NCI-H82 treated with DMSO at 0.1 percent for 48 hours (cell line): ENCODE measurements at regions not wholly inside any gene's neighbourhood (a gene's known extent, or its start where the extent isn't known, plus 50 kb on each side); places are given as distances from the start of the nearest gene placed in this dataset.
"Not testable (repeated sequence)": the region's sequence is repeated elsewhere in the genome, so short reads cannot be mapped to it uniquely, and the experiment has no call there.

Experiments
- DNase-seq: peaks from one replicate; lab custom pipeline; 2025; ENCODE audit not compliant: unreplicated experiment; lab: John Stamatoyannopoulos, UW

DNA sequence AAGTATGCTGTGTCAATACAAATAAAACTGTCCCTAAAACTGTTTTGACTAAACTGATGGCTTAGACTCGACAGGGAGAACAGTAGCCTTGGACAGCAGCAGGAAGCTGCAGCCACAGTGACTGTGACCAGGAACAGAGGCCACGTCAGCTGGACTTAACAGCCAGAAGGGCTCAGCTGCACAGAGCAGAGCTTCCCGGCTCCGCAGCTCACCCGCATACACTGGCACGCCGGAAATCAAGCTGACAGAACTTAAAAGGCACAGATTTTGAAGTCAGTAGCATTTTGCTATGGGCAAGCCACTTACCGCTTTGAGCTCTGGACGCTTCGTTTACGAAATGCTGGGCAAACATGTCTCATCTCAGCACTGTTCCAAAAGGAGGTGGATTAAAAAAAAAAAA, 769.7 kb upstream of the AUTS2 start:
- DNase-seq: no peak

DNA sequence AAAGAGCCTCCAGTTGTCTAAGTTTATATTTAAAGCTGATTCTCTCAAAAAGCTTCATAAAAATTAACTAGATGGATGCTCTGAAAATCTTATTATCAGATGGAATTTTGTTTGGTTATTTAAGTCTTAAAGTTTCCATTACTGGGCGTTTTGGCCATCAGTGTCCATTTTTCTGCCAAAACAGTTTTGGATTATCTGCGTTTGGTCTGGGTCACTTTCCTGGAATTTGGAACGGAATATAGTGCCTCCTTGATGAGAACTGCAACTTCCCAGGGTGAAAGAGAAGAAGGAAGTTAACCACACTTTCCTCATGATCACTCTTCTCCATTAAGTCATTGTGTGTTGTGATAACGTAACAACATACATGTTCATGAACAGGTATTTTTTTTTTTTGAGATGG, 764.9 kb upstream of the AUTS2 start:
- no peak for DNase-seq

GRCh38 chr7:68839014-68839413, 759.3 kb upstream of the AUTS2 start:
- DNase-seq: no peak

- no peak for DNase-seq
These were observed 757.3 kb upstream of the AUTS2 start for GRCh38 chr7:68840991-68841390.

GRCh38 chr7:68843985-68844384, 754.3 kb upstream of the AUTS2 start:
- DNase-seq: not testable (repeated sequence)

DNA sequence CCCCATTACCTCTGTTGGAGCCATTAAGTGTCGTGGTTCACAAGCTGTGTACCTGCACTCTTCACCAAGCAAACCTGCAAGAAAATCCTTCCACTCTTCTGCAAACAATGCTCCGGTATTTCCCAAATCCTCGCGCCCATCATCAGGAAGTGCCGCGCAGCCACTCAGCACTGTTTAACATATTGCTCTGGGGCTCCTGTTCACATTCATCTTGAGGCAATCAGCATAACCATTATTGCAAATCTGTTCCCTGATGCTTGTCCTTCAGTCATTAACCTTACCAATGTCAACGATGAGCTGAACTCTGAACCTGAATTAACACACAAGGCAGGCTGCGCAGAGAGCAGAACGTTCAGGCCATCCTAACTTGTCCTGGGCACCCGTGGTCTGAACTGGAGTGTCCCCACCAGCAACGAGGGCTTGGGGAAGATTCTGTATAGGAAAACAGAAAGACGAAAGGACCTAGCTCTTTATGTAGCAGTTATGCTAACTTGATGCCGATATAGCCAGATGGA, 751.4 kb upstream of the AUTS2 start:
- DNase-seq: no peak

GRCh38 chr7:68853254-68853653, 745.0 kb upstream of the AUTS2 start:
- no peak for DNase-seq

DNA sequence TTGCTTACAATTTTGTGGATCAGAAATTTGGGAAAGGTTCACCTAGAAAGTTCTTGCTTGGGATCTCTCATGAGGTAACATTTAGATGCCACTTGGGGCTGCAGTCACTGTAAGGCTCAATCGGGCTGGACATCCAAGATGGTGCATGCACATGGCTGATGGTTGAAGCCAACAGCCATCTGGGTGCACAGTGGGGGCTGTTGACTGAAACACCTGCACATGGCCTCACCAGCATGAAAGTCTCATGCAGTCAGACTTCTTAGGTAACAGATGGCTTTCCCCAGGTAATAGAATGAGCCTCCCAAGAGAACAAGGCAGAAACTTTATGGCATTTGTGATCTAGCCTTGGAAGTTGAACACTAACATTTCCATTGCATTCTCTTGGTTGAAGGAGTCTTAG, 740.7 kb upstream of the AUTS2 start:
- DNase-seq: no peak

- no peak for DNase-seq
These were observed 739.8 kb upstream of the AUTS2 start for GRCh38 chr7:68858497-68858896.

DNA sequence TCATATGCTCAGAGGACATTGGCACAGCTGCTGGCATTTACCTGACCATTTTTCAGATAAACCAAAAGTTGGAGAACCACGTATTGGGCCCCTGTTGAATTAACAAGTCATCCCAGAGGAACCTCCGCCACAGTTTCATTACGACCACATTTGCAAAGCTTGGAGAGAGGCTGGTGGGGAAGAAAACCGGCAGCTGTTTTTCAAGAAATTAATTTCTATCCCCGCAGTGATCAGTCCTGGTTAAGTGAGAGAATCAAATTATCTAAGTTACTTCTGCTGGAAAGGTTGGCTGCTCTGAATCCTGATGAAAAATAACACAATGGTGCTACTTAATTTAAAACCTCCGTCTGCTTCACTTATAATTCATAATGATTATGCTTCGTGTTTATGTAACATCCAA, 737.1 kb upstream of the AUTS2 start:
- no peak for DNase-seq

DNA sequence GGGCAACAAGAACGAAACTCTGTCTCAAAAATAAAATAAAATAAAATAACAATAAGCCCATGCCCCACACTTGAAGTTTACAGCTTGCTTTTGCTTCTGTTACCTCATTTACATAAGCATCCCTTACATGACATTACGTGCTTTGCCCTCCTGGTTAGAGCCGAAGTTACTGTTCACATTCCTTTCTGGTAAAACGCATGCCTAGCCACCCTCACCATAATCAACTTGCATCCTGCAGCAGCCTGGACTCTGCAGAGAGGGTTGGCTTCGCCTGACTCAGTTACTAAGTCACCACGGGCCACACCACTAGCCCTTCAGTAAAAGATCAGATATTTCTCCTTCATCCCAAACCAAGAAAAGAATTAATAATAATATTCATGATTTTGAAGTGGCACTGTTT, 736.0 kb upstream of the AUTS2 start:
- no peak for DNase-seq

- DNase-seq: no peak
These were observed 735.5 kb upstream of the AUTS2 start for GRCh38 chr7:68862736-68863135.

DNA sequence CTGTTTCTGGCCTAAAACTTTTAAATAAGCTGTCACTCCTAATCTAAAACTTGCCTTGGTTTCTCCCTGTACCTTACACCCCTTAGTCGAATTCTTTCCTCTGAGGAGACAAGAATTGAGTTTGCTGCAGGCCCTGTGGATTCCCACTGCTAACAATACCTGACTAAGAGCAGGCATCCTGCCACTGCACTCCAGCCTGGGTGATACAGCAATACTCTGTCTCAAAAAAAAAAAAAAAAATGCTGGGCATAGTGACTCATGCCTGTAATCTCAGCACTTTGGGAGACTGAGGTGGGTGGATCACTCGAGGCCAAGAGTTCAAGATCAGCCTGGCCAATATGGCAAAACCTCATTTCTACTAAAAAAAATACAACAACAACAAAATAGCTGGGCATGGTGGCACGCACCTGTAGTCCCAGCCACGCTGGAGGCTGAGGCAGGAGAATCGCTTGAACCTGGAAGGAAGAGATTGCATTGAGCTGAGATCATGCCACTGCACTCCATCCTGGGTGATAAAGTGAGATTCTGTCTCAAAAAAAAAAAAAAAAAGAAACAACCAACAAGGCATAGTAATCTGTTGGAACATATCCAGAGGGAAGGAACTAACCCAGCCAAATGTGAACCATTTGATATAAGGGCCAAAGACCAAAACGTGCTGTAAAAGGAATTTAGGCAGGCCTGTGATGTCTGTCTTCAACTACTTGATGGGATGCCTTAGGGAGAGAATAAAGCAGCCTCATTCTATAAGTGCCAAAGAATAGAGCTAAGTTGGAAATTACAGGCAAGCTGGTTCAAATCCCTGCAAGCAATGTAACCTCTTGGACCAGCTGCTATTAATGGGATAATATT, 732.7 kb upstream of the AUTS2 start:
- no peak for DNase-seq

DNA sequence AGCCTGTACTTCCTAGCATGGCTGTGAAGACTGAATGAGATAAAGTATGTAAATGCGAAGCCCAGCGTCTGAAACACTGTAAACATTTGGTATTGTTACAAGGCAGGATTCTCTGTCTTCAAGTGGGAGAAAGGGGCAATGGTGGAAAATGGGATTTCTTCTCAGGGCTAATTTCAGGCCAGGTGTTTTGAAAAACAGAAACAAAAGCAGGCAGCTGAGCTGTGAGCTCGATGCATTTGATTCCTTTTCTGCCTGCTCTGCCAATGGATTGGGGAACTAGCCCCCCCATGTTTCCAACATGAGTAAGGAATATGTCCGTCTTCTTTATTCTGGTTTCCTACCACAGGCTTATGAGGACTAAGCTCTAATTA, 732.1 kb upstream of the AUTS2 start:
- no peak for DNase-seq

- not testable (repeated sequence) for DNase-seq
These were observed 731.6 kb upstream of the AUTS2 start for GRCh38 chr7:68866721-68867120.

DNA sequence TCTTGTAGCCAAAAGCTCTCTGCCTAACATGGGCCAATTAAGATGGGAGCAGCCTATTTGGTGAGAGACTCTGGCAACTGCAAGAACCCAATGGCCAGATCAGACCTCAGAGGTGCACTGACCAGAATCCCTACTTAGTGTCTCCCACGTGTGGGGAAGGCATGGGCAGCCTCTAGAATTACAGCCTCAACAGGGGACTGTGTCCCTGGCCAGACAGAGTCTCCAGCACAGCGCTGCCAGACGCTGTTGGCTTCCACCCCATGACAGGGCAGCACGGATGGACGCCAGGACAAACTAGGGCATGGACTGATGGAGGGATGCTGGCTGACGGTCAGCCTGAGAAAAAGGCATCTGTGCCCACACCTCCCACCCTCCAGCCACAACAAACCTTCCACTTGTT, 729.3 kb upstream of the AUTS2 start:
- DNase-seq: no peak

DNA sequence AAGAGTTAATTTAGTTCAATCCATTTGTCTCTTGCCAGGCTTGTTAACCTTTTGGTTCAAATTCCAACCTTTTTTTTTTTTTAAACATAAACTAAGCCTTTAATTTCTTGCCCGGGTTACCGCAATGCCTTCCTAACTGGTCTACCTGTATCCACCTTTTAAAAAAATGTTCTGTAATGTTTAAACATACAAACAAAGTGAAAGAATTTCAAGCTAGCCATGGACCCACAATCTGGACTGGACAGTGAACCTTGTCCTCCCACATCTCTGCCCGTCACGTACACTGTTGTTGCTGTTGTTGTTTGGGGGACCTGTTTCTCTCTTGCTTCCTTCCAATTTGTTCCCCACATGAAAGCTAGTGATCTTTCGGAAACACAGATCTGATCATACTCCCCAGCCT, 724.7 kb upstream of the AUTS2 start:
- DNase-seq: no peak

- no peak for DNase-seq
These were observed 722.4 kb upstream of the AUTS2 start for GRCh38 chr7:68875857-68876256.

DNA sequence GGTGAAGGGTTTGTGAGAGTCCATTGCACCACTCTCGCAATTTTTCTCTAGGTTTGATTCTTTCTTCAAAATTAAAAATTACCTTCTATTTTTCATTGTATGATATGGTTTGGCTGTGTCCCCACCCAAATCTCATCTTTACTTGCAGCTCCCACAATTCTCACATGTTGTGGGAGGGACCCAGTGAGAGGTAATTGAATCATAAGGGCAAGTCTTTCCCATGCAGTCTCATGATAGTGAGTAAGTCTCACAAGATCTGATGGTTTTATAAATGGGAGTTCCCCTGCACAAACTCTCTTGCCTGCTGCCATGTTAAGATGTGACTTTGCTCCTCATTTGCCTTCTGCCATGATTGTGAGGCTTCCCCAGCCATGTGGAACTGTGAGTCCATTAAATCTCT, 711.2 kb upstream of the AUTS2 start:
- not testable (repeated sequence) for DNase-seq

DNA sequence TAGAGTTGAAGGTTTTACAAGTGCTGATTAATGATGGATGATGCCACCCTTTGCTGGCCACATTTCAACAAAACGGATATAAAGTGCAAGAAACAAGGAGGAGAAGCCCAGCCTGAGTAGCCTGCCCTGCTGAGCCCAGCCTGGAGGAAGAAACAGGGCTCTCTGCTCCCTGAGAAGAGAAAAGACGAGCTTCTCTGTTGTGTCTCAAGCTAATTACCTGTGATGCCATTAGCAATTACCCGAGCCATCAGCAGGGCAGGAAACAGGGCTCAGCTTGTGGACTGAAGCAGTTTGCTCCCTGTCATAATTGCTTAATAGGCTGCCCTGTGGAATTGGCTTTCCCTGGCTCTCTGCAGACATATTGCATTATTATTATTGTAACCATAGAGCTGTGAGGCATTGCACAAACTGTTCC, 709.3 kb upstream of the AUTS2 start:
- DNase-seq: no peak

- no peak for DNase-seq
These were observed 706.0 kb upstream of the AUTS2 start for GRCh38 chr7:68892236-68892635.

DNA sequence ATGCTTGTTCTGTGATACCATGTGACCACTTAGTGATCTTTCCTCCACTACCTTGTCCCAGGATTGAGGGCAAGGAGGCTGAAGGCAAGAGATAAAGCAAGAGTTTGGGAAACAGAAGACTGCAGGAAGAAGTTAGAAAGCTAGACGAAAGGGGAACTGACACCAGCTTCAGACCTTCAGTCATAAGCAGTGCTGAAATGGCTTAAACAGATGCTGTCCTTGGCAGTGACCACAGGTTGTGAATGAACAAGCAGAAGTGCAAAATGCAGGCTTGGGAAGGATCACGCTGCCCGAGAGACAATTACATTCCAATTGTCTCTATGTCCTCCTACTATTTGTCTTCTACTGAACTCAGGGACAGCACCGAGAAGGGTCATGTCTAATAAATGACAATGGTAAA, 704.9 kb upstream of the AUTS2 start:
- DNase-seq: no peak

GRCh38 chr7:68899156-68899555, 699.1 kb upstream of the AUTS2 start:
- not testable (repeated sequence) for DNase-seq
